GOT3 (cell line): ENCODE measurements at regions not wholly inside any gene's neighbourhood (a gene's known extent, or its start where the extent isn't known, plus 50 kb on each side); places are given as distances from the start of the nearest gene placed in this dataset.
"Not testable (repeated sequence)": the region's sequence is repeated elsewhere in the genome, so short reads cannot be mapped to it uniquely, and the experiment has no call there.

ENCODE experiments used
- DNase-seq: peaks from one replicate; lab custom pipeline; 2025; ENCODE audit warnings: mixed read lengths; lab: John Stamatoyannopoulos, UW

- no peak for DNase-seq
Measured at GRCh38 chr1:168421399-168422004, 122.3 kb downstream of the XCL2 start.

GRCh38 chr1:168420177-168420576 is 123.6 kb downstream of the XCL2 start:
- DNase-seq, result no peak

GRCh38 chr1:168419736-168420135 is 124.1 kb downstream of the XCL2 start:
- no peak for DNase-seq

- DNase-seq, result no peak
Measured at GRCh38 chr1:168416220-168416619, 127.6 kb downstream of the XCL2 start.

GRCh38 chr1:168414914-168415313 is 128.9 kb downstream of the XCL2 start:
- DNase-seq, result no peak

- no peak for DNase-seq
Measured at GRCh38 chr1:168410464-168410863, 129.8 kb downstream of the TBX19 start.

- DNase-seq, result no peak
Measured at GRCh38 chr1:168408884-168409283, 128.2 kb downstream of the TBX19 start.

- no peak for DNase-seq
Measured at GRCh38 chr1:168408539-168408865, 127.8 kb downstream of the TBX19 start.

- DNase-seq, result no peak
Measured at GRCh38 chr1:168407832-168408538, 127.3 kb downstream of the TBX19 start.

- DNase-seq, result no peak
Measured at GRCh38 chr1:168405906-168406549, 125.4 kb downstream of the TBX19 start.

- DNase-seq, result no peak
Measured at GRCh38 chr1:168403140-168403539, 122.5 kb downstream of the TBX19 start.

- not testable (repeated sequence) for DNase-seq
Measured at GRCh38 chr1:168402466-168402865, 121.8 kb downstream of the TBX19 start.

- DNase-seq, result no peak
Measured at GRCh38 chr1:168401341-168401740, 120.7 kb downstream of the TBX19 start.

GRCh38 chr1:168400139-168400538 is 119.5 kb downstream of the TBX19 start:
- no peak for DNase-seq

GRCh38 chr1:168397806-168398205 is 117.1 kb downstream of the TBX19 start:
- no peak for DNase-seq

GRCh38 chr1:168396940-168397684 is 116.4 kb downstream of the TBX19 start:
- no peak for DNase-seq

- DNase-seq, result no peak
Measured at GRCh38 chr1:168396508-168396907, 115.8 kb downstream of the TBX19 start.

GRCh38 chr1:168394858-168395257 is 114.2 kb downstream of the TBX19 start:
- no peak for DNase-seq

- no peak for DNase-seq
Measured at GRCh38 chr1:168392958-168393549, 112.4 kb downstream of the TBX19 start.

GRCh38 chr1:168391851-168392681 is 111.4 kb downstream of the TBX19 start:
- DNase-seq, result peak; percentile 53

GRCh38 chr1:168390271-168390670 is 109.6 kb downstream of the TBX19 start:
- no peak for DNase-seq
